Karpas-422 (cell line): ENCODE measurements at regions not wholly inside any gene's neighbourhood (a gene's known extent, or its start where the extent isn't known, plus 50 kb on each side); places are given as distances from the start of the nearest gene placed in this dataset. TPM values are rescaled to one million over a fixed set of nuclear protein-coding genes. Genes with fewer than 3 reads are reported as not detected.

Experiments
- DNase-seq: peaks from one replicate; pipeline ENCODE4 v3.0.0-alpha.2; 2015
- H2AFZ ChIP-seq: fragments of 200-600 bp; sonication (generic); 2 replicates; pipeline ENCODE4 v1.6.1; 2014; ENCODE audit warnings: antibody characterized with exemption, low read length, mixed read lengths
- H3K27ac ChIP-seq: fragments of 200-600 bp; sonication (generic); 2 replicates; pipeline ENCODE4 v1.5.1; 2014; ENCODE audit warnings: mild to moderate bottlenecking, low read length, moderate library complexity
- H3K27me3 ChIP-seq: fragments of 200-600 bp; sonication (generic); 2 replicates; pipeline ENCODE4 v1.6.1; 2014; ENCODE audit warnings: low read length, mixed read lengths
- H3K36me3 ChIP-seq: fragments of 200-600 bp; sonication (generic); 2 replicates; pipeline ENCODE4 v1.6.1; 2014; ENCODE audit warnings: low read length, mixed read lengths; ENCODE audit not compliant: insufficient read depth
- H3K4me1 ChIP-seq: fragments of 200-600 bp; sonication (generic); 2 replicates; pipeline ENCODE4 v1.6.1; 2014; ENCODE audit warnings: mild to moderate bottlenecking, low read length, mixed read lengths
- H3K4me2 ChIP-seq: fragments of 200-600 bp; sonication (generic); 2 replicates; pipeline ENCODE4 v1.6.1; 2014; ENCODE audit warnings: low read length, low read depth, mild to moderate bottlenecking; ENCODE audit not compliant: poor library complexity, severe bottlenecking
- H3K4me3 ChIP-seq: fragments of 200-600 bp; sonication (generic); 2 replicates; pipeline ENCODE4 v1.5.1; 2014; ENCODE audit warnings: mild to moderate bottlenecking, antibody characterized with exemption, low read length, mixed read lengths
- H3K79me2 ChIP-seq: fragments of 200-600 bp; sonication (generic); 2 replicates; pipeline ENCODE4 v1.6.1; 2014; ENCODE audit warnings: mild to moderate bottlenecking, low read length, mixed read lengths
- H3K9ac ChIP-seq: fragments of 200-600 bp; sonication (generic); 2 replicates; pipeline ENCODE4 v1.6.0; 2014; ENCODE audit warnings: low read length
- H3K9me2 ChIP-seq: fragments of 200-600 bp; sonication (generic), shearing (Covaris generic); replicated peaks from 2 replicates; pipeline ENCODE4 v1.6.0; 2014; ENCODE audit warnings: mild to moderate bottlenecking, low read length, moderate library complexity; ENCODE audit not compliant: insufficient read depth
- H3K9me3 ChIP-seq: fragments of 300-700, 200-600 bp; sonication (generic); 2 replicates; pipeline ENCODE4 v1.6.1; 2014; ENCODE audit warnings: low read length, mixed read lengths
- H4K20me1 ChIP-seq: fragments of 200-600 bp; sonication (generic); 2 replicates; pipeline ENCODE4 v1.6.1; 2014; ENCODE audit warnings: mild to moderate bottlenecking, antibody characterized with exemption, low read length, low read depth; ENCODE audit not compliant: insufficient read depth
- small RNA-seq: library from RNA; depleted of rRNA; stranded (forward); fragments of <200 nt; gene quantifications from one replicate; pipeline ENCODE3, GENCODE V24; 2014

DNA sequence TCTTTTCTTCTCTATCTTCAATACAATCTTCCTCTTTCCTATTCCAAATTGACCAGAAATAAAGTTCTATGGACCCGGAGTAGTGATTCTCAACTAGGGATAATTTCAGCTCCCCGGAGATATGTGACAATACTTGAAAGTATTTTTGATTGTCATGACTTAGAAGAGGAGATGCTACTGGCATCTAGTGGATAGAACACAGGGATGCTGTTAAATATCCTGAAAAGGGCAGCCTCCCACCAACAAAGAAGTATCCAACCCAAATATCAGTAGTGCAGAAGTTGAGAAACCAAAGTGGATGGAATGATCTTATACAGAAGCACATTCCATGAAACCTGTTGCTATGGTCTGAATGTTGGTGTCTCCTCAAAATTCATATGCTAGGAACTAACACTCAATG, 65.7 kb upstream of the NDST3 start:
- Histone ChIP-seq H2AFZ (no peak overlapping the region), H3K79me2 (no peaks in the 10 kb centered on the region), H3K9ac (no peak overlapping the region), H3K36me3 (no peaks in the 10 kb centered on the region), H3K9me2 (no peaks in the 10 kb centered on the region), H3K9me3 (no peaks in the 10 kb centered on the region), H3K4me1 (no peaks in the 10 kb centered on the region), H4K20me1 (no peaks in the 10 kb centered on the region), H3K27me3 (no peaks in the 10 kb centered on the region), H3K4me2 (no peak overlapping the region), H3K27ac (no peak overlapping the region), H3K4me3 (no peak overlapping the region)
- DNase-seq = no peak

DNA sequence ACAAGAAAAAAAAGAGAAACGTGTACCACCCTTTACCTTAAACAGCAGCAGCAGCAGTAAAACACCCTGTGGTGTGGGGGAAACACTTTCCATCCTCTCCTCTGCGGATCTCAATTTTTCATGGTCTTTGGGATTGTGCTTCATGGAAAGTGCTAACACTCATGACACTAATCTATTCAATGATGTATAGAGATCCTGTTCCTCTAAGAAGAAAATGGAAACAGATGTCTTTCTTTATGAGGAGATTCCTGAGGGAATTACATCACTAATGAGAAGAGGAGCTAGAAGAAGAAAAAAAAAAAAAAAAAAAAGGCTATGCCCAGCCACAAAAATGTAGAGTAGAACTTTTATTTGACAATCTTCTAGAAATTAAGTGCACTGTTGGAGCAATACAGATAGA, 62.9 kb upstream of the NDST3 start:
- no peaks in the 10 kb centered on the region for H3K36me3 ChIP-seq
- no peak overlapping the region for H3K9ac ChIP-seq
- H3K9me3 ChIP-seq = no peaks in the 10 kb centered on the region
- H3K9me2 ChIP-seq = no peaks in the 10 kb centered on the region
- H3K27me3 ChIP-seq = no peaks in the 10 kb centered on the region
- H3K4me2 ChIP-seq = no peak overlapping the region
- H2AFZ ChIP-seq = no peak overlapping the region
- no peaks in the 10 kb centered on the region for H3K4me1 ChIP-seq
- no peaks in the 10 kb centered on the region for H3K79me2 ChIP-seq
- H3K27ac ChIP-seq = no peak overlapping the region
- no peaks in the 10 kb centered on the region for H4K20me1 ChIP-seq
- DNase-seq = no peak
- H3K4me3 ChIP-seq = no peak overlapping the region

DNA sequence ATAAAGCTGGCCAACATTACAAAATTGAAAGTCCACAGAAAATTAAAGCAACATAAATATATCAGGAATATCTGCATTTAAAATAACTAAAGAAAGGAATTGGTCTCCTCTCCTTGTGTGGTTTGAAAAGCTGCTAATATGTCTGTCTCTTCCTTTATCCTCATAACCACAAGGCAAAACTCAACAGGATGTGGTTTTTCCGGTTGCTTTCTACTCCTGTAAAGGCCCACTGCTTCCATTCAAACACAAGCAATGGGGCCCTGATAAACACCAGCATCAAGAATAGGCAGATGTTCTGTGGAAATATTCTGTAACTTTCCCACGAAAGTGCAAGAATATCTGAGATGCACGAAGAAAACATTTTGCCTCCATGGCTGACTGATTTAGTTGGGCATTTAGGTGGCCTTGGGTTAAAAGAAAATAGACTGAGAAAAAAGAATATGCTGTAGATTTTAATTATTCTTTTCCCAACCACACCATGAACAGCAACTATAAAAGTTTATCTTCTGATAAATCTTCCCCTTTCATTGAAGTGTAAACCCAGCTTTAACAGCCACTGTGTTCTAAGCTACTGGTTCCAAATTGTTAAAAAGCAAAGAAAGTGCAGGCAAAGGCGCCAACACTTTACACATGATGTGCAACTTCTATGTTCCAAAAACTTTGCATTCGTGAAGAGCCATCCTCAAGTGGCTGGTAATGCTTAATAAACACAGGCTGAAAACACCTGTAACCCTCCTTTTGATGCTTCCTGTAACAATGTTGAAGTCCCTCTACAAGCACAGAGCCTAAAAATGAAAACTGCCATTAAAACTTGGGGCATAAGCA, 50.5 kb upstream of the NDST3 start:
- Histone ChIP-seq H3K79me2 (no peaks in the 10 kb centered on the region), H4K20me1 (no peaks in the 10 kb centered on the region), H3K4me2 (no peak overlapping the region), H3K27me3 (no peaks in the 10 kb centered on the region), H3K4me1 (no peaks in the 10 kb centered on the region), H3K27ac (no peak overlapping the region), H3K9me2 (no peaks in the 10 kb centered on the region), H2AFZ (no peak overlapping the region), H3K9ac (no peak overlapping the region), H3K4me3 (no peak overlapping the region), H3K36me3 (no peaks in the 10 kb centered on the region), H3K9me3 (no peaks in the 10 kb centered on the region)
- DNase-seq = no peak

DNA sequence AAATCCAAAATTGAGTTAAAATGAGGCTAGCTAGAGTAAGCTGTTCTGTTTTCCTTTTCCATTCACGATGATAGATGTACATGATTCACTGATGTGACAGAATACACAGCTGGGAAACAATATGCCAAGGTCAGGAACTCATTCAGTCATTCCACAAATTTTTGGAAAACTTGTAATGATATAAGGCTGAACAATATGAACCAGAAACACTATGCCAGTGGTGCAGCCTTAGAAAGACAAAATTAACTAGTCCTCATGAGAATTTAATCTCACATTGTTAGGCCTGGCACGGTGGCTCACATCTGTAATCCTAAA, 50.0 kb upstream of the NDST3 start:
- Histone ChIP-seq H3K4me1 (no peaks in the 10 kb centered on the region), H3K9me3 (no peaks in the 10 kb centered on the region), H3K4me2 (no peak overlapping the region), H3K9ac (no peak overlapping the region), H3K4me3 (no peak overlapping the region), H4K20me1 (no peaks in the 10 kb centered on the region), H2AFZ (no peak overlapping the region), H3K36me3 (no peaks in the 10 kb centered on the region), H3K27me3 (no peaks in the 10 kb centered on the region), H3K79me2 (no peaks in the 10 kb centered on the region), H3K27ac (no peak overlapping the region), H3K9me2 (no peaks in the 10 kb centered on the region)
- DNase-seq = no peak

Small RNA genes in the stretch of these regions (small RNA-seq; reads per million reads assigned to genes)
- gene AC107399.1 = not detected
